NCI-H2029 treated with DMSO at 0.1 percent for 48 hours (cell line): ENCODE measurements at regions not wholly inside any gene's neighbourhood (a gene's known extent, or its start where the extent isn't known, plus 50 kb on each side); places are given as distances from the start of the nearest gene placed in this dataset.
"Not testable (repeated sequence)": the region's sequence is repeated elsewhere in the genome, so short reads cannot be mapped to it uniquely, and the experiment has no call there.

Experiments
- DNase-seq: peaks from one replicate; lab custom pipeline; 2025; lab: John Stamatoyannopoulos, UW

DNA sequence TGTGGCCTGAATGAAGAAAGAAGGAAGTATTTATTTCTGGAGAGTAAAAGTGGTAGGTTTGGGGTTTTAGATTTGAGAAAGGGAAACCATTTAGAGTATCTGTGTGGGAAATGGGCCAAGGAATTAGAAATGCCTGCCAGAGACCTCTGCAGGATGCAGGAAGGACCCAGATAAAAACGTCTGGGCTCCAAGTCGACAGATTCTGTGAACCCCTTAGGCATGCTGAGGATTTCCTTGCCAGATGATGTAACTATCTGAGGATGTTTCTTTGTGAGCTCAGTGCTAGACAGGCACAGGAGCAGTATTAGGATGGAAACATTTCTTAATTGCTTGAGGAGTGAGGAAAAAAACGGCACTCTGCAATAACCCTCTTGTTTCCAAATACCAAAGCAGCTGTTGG, 251.8 kb upstream of the DMRT1 start:
- no peak for DNase-seq

DNA sequence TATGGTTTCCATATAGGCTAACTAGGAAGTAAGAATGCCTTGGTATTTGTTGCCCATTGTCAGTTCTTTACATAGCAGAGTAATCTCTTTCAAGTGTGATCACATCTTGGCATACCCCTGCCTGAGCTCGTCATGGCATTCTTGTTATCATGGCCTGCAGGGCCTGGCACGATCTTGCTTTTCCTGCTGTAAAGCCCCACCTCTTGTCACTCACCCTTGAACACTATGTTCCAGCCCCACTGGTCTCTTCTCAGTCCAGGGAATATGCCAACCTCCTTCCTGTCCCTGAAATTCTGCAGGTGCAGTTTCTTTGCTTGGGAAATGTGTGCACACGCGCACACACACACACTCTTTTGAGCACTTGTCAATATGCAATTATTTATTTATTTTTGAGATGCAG, 250.2 kb upstream of the DMRT1 start:
- peak; percentile 10 for DNase-seq

DNA sequence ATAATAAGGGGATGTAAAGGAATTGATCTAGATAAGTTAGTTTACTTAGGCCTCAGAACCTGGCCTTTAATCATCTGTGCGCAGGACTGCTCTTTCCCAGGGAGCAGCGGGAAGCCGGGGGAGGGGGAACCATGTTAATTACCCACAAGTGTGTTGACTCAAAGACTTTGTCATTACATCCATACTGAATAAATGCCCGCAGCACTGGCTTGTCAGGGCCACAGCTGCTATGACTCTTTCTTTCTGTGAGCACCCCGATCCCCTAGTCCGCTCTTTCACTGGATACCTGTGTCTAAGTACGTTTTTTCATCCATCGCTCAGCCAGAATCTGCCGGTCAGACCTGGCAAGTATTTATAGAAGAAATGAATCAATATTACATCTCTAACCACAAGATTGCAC, 249.3 kb upstream of the DMRT1 start:
- DNase-seq: no peak

GRCh38 chr9:592733-593132, 248.8 kb upstream of the DMRT1 start:
- no peak for DNase-seq

GRCh38 chr9:593809-594208, 247.7 kb upstream of the DMRT1 start:
- no peak for DNase-seq

DNA sequence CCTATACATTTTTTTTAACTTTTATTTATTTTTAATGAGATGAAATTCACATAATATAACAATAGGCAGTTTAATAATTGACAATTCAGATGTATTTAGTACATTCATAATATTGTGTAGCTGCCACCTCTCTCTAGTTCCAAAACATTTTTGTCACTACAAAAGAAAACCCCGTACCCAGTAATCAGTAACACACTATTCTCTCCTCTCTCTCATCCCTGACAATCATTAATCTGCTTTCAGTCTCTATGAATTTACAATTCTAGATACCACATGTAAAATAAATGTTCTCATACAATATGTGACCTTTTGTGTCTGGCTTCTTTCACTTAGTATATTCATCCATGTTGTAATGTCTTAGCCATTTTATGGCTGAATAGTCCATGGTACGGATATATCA, 244.8 kb upstream of the DMRT1 start:
- DNase-seq: no peak

DNA sequence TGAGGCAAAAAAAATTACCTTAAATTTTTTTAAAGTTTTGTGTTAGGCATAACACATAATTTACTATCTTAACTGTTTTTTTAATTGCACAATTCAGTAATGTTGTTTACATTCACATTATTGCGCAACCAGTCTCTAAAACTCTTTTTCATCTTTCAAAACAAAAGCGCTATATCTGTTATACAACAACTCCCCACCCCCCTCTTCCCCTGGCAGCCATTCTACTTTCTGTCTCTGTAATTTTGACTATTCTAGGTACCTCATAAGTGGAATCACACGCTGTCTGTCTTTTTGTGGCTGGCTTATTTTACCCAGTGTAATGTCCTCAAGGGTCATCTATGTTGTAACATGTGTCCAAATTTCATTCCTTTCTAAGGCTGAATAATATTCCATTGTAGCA, 241.5 kb upstream of the DMRT1 start:
- no peak for DNase-seq

- DNase-seq: no peak
Measured at GRCh38 chr9:602716-603115, 238.8 kb upstream of the DMRT1 start.

GRCh38 chr9:603126-603525, 238.4 kb upstream of the DMRT1 start:
- DNase-seq: no peak

- no peak for DNase-seq
Measured at GRCh38 chr9:607417-607816, 234.1 kb upstream of the DMRT1 start.

DNA sequence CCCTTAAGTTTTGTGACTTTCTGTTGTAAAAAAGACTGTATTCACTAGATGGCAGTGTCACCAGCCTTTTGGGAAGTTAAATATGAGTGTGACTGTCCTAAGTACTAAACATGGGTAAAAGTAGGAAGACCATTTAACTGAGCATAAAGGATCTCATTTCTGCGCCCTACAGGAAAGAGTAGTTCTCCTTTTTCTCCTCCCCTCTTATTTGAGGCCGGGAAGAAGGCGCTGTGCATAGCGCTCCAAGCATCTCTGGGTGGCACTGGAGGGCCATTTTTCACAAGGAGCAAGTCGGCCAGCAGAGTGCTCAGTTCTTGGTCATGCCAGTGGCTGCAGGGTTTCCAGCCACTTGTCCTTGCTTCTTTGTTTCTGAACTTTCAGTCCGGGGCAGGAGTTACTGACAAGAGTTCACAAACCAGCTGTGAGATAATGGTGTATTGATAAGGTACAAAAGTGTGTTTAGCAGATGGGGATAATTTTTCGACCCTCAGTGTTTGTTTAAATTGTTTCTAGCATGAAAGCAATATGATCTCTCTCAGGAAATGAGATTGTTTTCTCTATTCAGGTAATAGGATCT, 227.6 kb upstream of the DMRT1 start:
- DNase-seq: peak; percentile 22

DNA sequence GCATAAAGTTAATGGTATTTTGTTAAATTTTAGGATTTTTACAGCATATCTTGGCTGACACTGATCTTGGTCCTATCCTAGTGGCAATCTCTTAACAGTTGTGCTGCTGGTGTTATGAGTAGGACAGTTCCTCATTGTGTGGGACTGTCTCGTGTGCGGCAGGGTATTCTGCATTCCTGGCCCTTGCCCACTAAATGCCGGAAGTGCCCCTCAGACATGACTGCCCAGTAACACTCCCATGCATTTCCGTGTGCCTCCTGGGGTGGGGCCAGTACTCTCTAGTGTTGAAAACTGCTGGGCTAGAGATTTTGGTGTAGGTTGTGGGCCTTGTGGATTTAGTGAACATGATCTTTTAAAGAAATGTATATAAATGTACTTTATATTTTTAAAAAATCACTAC, 227.1 kb upstream of the DMRT1 start:
- DNase-seq: no peak

GRCh38 chr9:615756-616155, 225.7 kb upstream of the DMRT1 start:
- DNase-seq: no peak

DNA sequence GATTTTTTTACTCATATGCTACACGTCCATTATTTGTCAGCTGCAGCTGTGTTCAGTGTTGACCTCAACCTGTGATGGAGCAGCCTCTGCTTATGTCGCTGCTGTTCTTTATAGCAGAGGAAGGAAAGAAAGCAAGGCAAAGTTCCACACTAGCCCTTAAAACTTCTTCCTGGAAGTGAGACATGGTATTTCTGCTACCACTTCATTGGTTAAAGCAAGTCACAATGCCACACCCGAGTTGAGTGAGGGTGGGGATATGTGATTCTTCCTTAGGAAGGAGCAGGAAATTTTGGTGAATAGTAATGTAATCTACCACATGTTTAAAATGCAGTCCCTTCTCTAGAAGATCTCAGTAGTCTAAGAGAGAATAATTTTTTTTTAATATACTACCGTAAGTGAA, 224.8 kb upstream of the DMRT1 start:
- no peak for DNase-seq

DNA sequence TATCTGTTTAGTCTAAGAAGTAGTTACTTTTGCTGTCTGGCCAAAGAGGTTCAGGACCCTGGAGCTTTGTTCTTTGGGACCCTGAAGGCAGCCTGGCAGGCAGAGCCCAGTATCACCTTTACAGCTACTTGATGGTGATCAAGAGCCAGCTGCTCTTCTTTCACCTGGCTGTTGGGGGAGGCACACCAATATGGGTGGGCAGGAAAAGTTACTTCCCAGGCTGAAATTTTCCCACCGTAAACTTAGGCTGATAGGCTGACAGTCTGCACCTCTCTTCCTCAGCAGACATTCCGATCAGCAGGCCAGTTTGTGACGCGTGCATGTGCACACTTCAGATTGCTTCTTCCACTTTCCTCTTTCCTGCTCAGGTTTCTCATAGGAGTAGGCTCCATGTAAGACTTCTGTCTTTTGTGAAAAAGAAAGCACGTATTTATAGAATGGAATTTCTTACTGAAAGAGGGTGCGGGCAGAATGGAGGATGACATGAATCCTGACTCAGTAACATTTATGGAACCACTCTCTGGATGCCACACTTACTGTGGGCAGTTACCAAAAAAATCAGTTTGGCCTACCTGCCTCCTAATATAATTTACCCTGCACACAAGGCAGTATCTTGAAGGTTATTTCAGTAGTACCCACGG, 223.9 kb upstream of the DMRT1 start:
- no peak for DNase-seq

GRCh38 chr9:618478-618877, 223.0 kb upstream of the DMRT1 start:
- DNase-seq: no peak

- no peak for DNase-seq
Measured at GRCh38 chr9:621201-621855, 220.2 kb upstream of the DMRT1 start.

DNA sequence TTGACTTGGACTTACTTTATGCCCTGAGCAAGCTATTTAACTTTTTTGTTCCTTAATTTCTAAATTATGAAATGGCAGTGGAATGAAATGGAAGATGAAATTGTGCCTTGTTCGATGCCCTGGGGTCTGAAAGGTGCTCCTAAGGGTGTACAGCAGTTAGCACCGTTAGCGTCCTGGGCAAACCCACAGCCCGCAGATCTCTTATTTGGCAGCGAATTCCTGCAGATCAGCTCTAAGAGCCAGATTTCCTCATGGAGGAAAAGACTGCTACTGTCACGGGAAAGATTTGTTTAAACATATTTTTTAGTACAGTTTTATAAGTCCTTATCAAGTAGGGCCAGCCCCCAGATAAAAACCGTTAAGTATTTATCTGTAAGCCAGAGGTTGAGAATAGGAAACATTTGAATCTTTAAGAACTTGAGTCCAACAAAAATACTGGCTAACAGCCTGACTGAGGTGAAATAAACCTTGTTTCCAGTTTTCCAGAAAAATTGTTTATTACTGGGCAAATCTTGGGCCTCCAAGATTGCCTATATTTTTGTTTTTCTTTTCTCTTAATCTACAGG, 216.5 kb upstream of the DMRT1 start:
- DNase-seq: no peak

DNA sequence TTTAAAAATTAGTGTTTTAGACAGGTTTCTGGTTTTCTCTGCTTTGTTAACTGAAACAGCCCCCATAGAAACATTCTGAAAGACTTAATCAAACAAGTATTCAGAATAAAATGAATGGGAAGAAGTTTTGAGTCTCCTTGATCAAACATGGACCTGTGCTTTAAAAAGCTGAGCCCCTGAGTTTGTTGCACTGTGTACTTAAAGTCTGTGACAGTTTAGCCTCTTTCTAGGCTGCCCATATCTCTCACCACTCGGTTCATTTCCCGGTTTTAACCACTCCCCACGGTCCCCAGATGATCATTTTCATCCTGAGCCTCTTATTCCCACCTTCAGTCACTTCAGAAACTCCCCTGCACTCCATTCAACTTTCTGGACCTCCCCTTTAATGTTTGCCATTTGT, 215.9 kb upstream of the DMRT1 start:
- DNase-seq: no peak

DNA sequence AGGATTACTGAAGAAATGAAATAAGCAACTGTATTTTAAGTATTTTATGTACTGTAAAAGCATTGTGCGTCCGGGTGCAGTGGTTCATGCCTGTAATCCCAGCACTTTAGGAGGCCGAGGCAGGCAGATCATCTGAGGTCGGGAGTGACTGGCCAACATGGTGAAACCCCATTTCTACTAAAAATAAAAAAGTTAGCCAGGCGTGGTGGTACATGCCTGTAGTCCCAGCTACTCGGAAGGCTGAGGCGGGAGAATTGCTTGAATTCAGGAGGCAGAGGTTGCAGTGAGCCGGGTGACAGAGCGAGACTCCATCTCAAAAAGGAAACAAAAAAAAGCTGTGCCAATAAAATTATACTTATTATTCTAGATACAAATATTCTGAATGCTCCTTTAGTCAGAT, 215.4 kb upstream of the DMRT1 start:
- not testable (repeated sequence) for DNase-seq

DNA sequence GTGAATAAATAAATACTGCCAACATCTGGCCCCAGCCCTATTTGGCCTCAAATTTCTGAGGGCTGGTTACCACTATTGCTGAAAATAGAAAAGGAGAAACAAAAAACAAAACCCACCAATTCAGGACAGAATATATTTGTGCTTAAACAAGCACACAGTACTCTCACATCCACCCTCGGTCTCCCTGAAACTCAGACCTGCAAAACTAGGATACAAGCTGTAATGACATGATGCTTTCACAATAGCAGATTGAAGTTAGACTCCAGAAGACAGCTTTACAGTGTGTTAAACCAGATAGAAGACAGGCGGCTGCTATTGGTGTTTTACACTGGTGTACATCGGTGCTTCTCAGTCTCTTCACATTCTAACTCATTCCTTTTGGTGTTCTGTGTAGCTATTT, 214.9 kb upstream of the DMRT1 start:
- no peak for DNase-seq

DNA sequence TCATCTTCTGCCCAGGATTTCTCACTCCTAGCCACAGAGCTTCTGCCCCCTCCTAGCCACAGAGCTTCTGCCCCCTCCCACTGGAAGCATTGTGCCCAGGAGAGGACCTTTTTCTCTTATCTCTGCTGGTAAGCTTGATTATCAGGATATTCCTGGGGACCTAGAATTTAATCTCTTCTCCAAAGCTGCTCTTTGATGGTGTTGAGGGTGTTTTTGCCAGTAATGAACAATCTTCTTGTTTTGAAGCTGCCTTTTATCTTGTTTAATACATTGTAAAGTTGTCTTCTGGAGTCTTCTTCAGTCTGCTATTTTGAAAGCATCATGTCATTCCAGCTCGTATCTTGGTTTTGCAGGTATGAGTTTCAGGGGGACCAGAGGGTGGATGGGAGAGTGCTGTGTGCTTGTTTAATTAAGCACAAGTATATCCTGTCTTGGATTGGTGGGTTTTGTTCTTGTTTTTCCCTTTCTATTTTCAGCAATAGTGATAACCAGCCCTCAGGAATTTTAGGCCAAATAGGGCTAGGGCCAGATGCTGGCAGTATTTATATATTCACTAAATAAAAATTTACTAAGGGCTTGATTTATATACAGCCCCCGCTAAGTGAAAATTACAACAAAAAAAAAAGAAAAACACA, 214.0 kb upstream of the DMRT1 start:
- no peak for DNase-seq

GRCh38 chr9:629146-629545, 212.4 kb upstream of the DMRT1 start:
- no peak for DNase-seq
